Adrenal gland (tissue), 9 donors: ENCODE measurements at regions not wholly inside any gene's neighbourhood (a gene's known extent, or its start where the extent isn't known, plus 50 kb on each side); places are given as distances from the start of the nearest gene placed in this dataset.

Experiments used
- DNase-seq, 7 donors: peaks; one replicate each; pipeline ENCODE4 v3.0.0-alpha.2; 2019 to 2020
- H3K27ac ChIP-seq, 5 donors: fragments of 200-600 bp; sonication (generic) in 4 of 5; 1 replicate in 3 of 5; 2 replicates in 2 of 5; pipeline versions ENCODE4 v1.5.1 to v1.8.0; 2016 to 2020; ENCODE audit warnings: mild to moderate bottlenecking in 1 of 5
- H3K27me3 ChIP-seq: fragments of 200-600 bp; 2 replicates; pipeline ENCODE4 v1.8.0; 2021
- H3K36me3 ChIP-seq, 2 donors: fragments of 200-600 bp; replicated peaks in 1 of 2; 1 replicate in 1 of 2; 2 replicates in 1 of 2; pipeline versions ENCODE4 v1.5.1 to v1.8.0; 2018 to 2022
- H3K4me1 ChIP-seq, 2 donors: fragments of 200-600 bp; replicated peaks in 1 of 2; 1 replicate in 1 of 2; 2 replicates in 1 of 2; pipeline versions ENCODE4 v1.5.1 to v1.8.0; 2018 to 2021
- H3K4me3 ChIP-seq, 4 donors: fragments of 200-600 bp; sonication (generic) in 3 of 4; one replicate each; pipeline ENCODE4 v1.5.1; 2016 to 2018
- H3K9me3 ChIP-seq, 3 donors: fragments of 200-600 bp; sonication (generic) in 1 of 3; replicated peaks in 1 of 3; 1 replicate in 2 of 3; 2 replicates in 1 of 3; pipeline versions ENCODE4 v1.5.1 to v1.8.0; 2016 to 2021
- CTCF ChIP-seq, 6 experiments: fragments of 450-650 bp in 4 of 6; fragments of 200-600 bp in 2 of 6; sonication (generic) in 1 of 6; IDR thresholded peaks; 1 replicate in 5 of 6; 2 replicates in 1 of 6; pipeline versions ENCODE4 v1.5.1 to v1.8.0; 2016 to 2021; ENCODE audit warnings: antibody characterized with exemption in 6 of 6, mild to moderate bottlenecking in 2 of 6, moderate library complexity in 1 of 6
- POLR2A ChIP-seq, 2 donors: fragments of 450-650 bp; IDR thresholded peaks; one replicate each; pipeline ENCODE4 v1.6.1; 2017; ENCODE audit warnings: antibody characterized with exemption in 2 of 2, mild to moderate bottlenecking in 2 of 2, moderate library complexity in 1 of 2
- WGBS, 4 donors: extraction: QIAGEN DNeasy Blood & Tissue Kit in 2 of 4; methylation state at CpG; one replicate each; pipeline versions ENCODE4 v1.1.5 to v1.1.7; 2013 to 2017; 5-methylcytosine and 5-hydroxymethylcytosine counted together
- intact Hi-C, 2 donors: fragments of 100-400 bp; cut with DNase I; formaldehyde crosslinking; loops; one replicate each; pipeline versions ENCODE4 v1.14.1 to v1.15.0; 2022 to 2023
- donor health status: healthy with polysubstance abuse.
- donor health status: Bipolar disorder and iron deficiency.
- donor health status: DM: yes; HTN: yes; CAD: no.
- donor health status: DM: no; HTN: no; CAD: no.
- donor health status: DM: no; HTN: no; CAD: no.

- no peaks in the 10 kb centered on the region for H3K9me3 ChIP-seq
- no peaks in the 10 kb centered on the region for H3K27me3 ChIP-seq
- H3K4me3 ChIP-seq = no peak overlapping the region
- intact Hi-C loops = no loop called here
- no peaks in the 10 kb centered on the region for H3K36me3 ChIP-seq
- WGBS, 4 donors = 86 to 95% (median 94%) methylated on average over 5 to 20 of the region's 20 CpGs
- no peak overlapping the region for H3K27ac ChIP-seq
- peaks cover 0 to 4% of the 10 kb centered on the region in 2 donors for H3K4me1 ChIP-seq
- TF ChIP-seq POLR2A (IDR thresholded peaks at IDR 0.05) (no peak), CTCF (IDR thresholded peaks at IDR 0.05) (no peak)
- no peak for DNase-seq
Observed at GRCh38 chr21:36239585-36239984, 80.4 kb upstream of the MORC3 start.

- DNase-seq = no peak
- 68 to 81% (median 77%) methylated on average over 3 of the region's 3 CpGs for WGBS, 4 donors
- TF ChIP-seq POLR2A (IDR thresholded peaks at IDR 0.05) (no peak), CTCF (IDR thresholded peaks at IDR 0.05) (no peak)
- Histone ChIP-seq H3K4me3 (no peak overlapping the region), H3K27me3 (no peaks in the 10 kb centered on the region), H3K36me3 (peaks cover 0 to 15% of the 10 kb centered on the region in 2 donors), H3K27ac (no peak overlapping the region), H3K4me1 (no peaks in the 10 kb centered on the region), H3K9me3 (no peaks in the 10 kb centered on the region)
- intact Hi-C loops = no loop called here
Observed at GRCh38 chr21:36241717-36242116, 78.3 kb upstream of the MORC3 start.

GRCh38 chr21:36245115-36245514 is 74.9 kb upstream of the MORC3 start:
- intact Hi-C loops = no loop called here
- peaks cover 0 to 28% of the 10 kb centered on the region in 2 donors for H3K36me3 ChIP-seq

GRCh38 chr21:36245649-36246048 is 74.3 kb upstream of the MORC3 start:
- Histone ChIP-seq H3K4me1 (no peaks in the 10 kb centered on the region), H3K27me3 (no peaks in the 10 kb centered on the region), H3K9me3 (no peaks in the 10 kb centered on the region), H3K4me3 (no peak overlapping the region), H3K27ac (no peak overlapping the region), H3K36me3 (peaks cover 0 to 28% of the 10 kb centered on the region in 2 donors)
- intact Hi-C loops = no loop called here
- TF ChIP-seq CTCF (IDR thresholded peaks at IDR 0.05) = no peak
- no peak for TF ChIP-seq POLR2A (IDR thresholded peaks at IDR 0.05)
- no peak for DNase-seq
- 95 to 98% (median 96%) methylated on average over 7 to 18 of the region's 18 CpGs for WGBS, 4 donors

More at GRCh38 chr21:36245115-36245514, 74.9 kb upstream of the MORC3 start:
- H3K9me3 ChIP-seq = no peaks in the 10 kb centered on the region
- WGBS, 4 donors = 95 to 97% (median 96%) methylated on average over 24 of the region's 24 CpGs
- no peak for TF ChIP-seq POLR2A (IDR thresholded peaks at IDR 0.05)
- TF ChIP-seq CTCF (IDR thresholded peaks at IDR 0.05) = no peak
- no peak overlapping the region for H3K4me3 ChIP-seq
- no peak overlapping the region for H3K27ac ChIP-seq
- no peak for DNase-seq
- no peaks in the 10 kb centered on the region for H3K27me3 ChIP-seq
- no peaks in the 10 kb centered on the region for H3K4me1 ChIP-seq
